Endodermal cell (in vitro differentiated cells): ENCODE measurements at regions not wholly inside any gene's neighbourhood (a gene's known extent, or its start where the extent isn't known, plus 50 kb on each side); places are given as distances from the start of the nearest gene placed in this dataset.

Source experiments
- DNase-seq: peaks from one replicate; pipeline ENCODE4 v3.0.0-alpha.2; 2017
- H3K27ac ChIP-seq: 2 replicates; pipeline ENCODE4 v1.5.1; 2013; ENCODE audit warnings: mild to moderate bottlenecking, low read depth, low read length, moderate library complexity
- H3K27me3 ChIP-seq: 2 replicates; pipeline ENCODE4 v1.6.1; 2013; ENCODE audit warnings: mild to moderate bottlenecking, low read length, moderate library complexity; ENCODE audit not compliant: insufficient read depth, control insufficient read depth, poor library complexity, severe bottlenecking
- H3K36me3 ChIP-seq: 2 replicates; pipeline ENCODE4 v1.7.0; 2013; ENCODE audit warnings: mild to moderate bottlenecking, low read length, moderate library complexity; ENCODE audit not compliant: control insufficient read depth, insufficient read depth
- H3K4me1 ChIP-seq: one replicate; pipeline ENCODE4 v1.7.0; 2013; ENCODE audit warnings: low read length; ENCODE audit not compliant: control insufficient read depth, insufficient read depth
- H3K4me3 ChIP-seq: 2 replicates; pipeline ENCODE4 v1.5.1; 2013; ENCODE audit warnings: mild to moderate bottlenecking, low read length, moderate library complexity
- H3K9ac ChIP-seq: 2 replicates; pipeline ENCODE4 v1.6.1; 2013; ENCODE audit warnings: mild to moderate bottlenecking, low read length, moderate library complexity; ENCODE audit not compliant: poor library complexity, severe bottlenecking; ENCODE audit errors: extremely low read depth
- H3K9me3 ChIP-seq: 2 replicates; pipeline ENCODE4 v1.6.1; 2013; ENCODE audit warnings: mild to moderate bottlenecking, low read length, moderate library complexity; ENCODE audit not compliant: control insufficient read depth
- H3K27ac Mint-ChIP-seq: 2 replicates; pipeline ENCODE4 v1.8.0; 2020; ENCODE audit warnings: mixed read lengths
- H3K27me3 Mint-ChIP-seq: 2 replicates; pipeline ENCODE4 v1.8.0; 2021; ENCODE audit warnings: mild to moderate bottlenecking, mixed read lengths; ENCODE audit not compliant: insufficient read depth
- H3K36me3 Mint-ChIP-seq: 2 replicates; pipeline ENCODE4 v1.8.0; 2020; ENCODE audit warnings: low read depth, mixed read lengths
- H3K4me1 Mint-ChIP-seq: 2 replicates; pipeline ENCODE4 v1.8.0; 2020; ENCODE audit warnings: mixed read lengths
- H3K4me3 Mint-ChIP-seq: 2 replicates; pipeline ENCODE4 v1.8.0; 2020; ENCODE audit warnings: mild to moderate bottlenecking, moderate library complexity, mixed read lengths
- H3K9me3 Mint-ChIP-seq: 2 replicates; pipeline ENCODE4 v1.8.0; 2020; ENCODE audit warnings: mild to moderate bottlenecking, mixed read lengths
- CTCF ChIP-seq: fragments of 200-600 bp; sonication (generic); conservative IDR thresholded peaks from 2 replicates; pipeline ENCODE4 v1.5.0; 2021; ENCODE audit warnings: antibody characterized with exemption, mild to moderate bottlenecking
- WGBS, 2 experiments: methylation state at CpG; one replicate each; pipeline versions ENCODE4 v1.1.5 to v1.1.7; 2013; ENCODE audit warnings: missing lambda C conversion rate in 2 of 2, mixed read lengths in 1 of 2; ENCODE audit not compliant: insufficient coverage in 1 of 2, insufficient read length in 1 of 2; 5-methylcytosine and 5-hydroxymethylcytosine counted together

- no peaks in the 10 kb centered on the region for H3K36me3 Mint-ChIP-seq
- H3K27me3 Mint-ChIP-seq: peaks cover 3% of the 10 kb centered on the region
- H3K27ac Mint-ChIP-seq: no peak overlapping the region
- Histone ChIP-seq H3K4me1 (no peaks in the 10 kb centered on the region), H3K9ac (no peak overlapping the region), H3K9me3 (no peaks in the 10 kb centered on the region), H3K27ac (no peak overlapping the region), H3K4me3 (no peak overlapping the region), H3K36me3 (no peaks in the 10 kb centered on the region), H3K27me3 (no peaks in the 10 kb centered on the region)
- H3K9me3 Mint-ChIP-seq: no peaks in the 10 kb centered on the region
- TF ChIP-seq CTCF: no peak
- no peak overlapping the region for H3K4me3 Mint-ChIP-seq
- no peak for DNase-seq
- H3K4me1 Mint-ChIP-seq: peaks cover 33% of the 10 kb centered on the region
- 89 to 90% methylated on average over 3 of the region's 3 CpGs for WGBS, 2 experiments
These were observed 359.6 kb upstream of the NOCT start for GRCh38 chr4:138655985-138656384.

- H3K27me3 Mint-ChIP-seq: peaks cover 3% of the 10 kb centered on the region
- no peaks in the 10 kb centered on the region for H3K36me3 Mint-ChIP-seq
- WGBS, 2 experiments: 95% methylated on average over 1 of the region's 1 CpG; no CpG with 5 or more reads in 1 of the 2 experiments
- no peak for DNase-seq
- peaks cover 31% of the 10 kb centered on the region for H3K4me1 Mint-ChIP-seq
- no peaks in the 10 kb centered on the region for H3K4me1 ChIP-seq
- H3K4me3 Mint-ChIP-seq: no peak overlapping the region
- H3K9me3 Mint-ChIP-seq: no peaks in the 10 kb centered on the region
- no peak overlapping the region for H3K9ac ChIP-seq
- no peaks in the 10 kb centered on the region for H3K27me3 ChIP-seq
- no peaks in the 10 kb centered on the region for H3K9me3 ChIP-seq
- no peak overlapping the region for H3K27ac Mint-ChIP-seq
- H3K36me3 ChIP-seq: no peaks in the 10 kb centered on the region
- H3K27ac ChIP-seq: no peak overlapping the region
- no peak for TF ChIP-seq CTCF
- H3K4me3 ChIP-seq: no peak overlapping the region
These were observed 360.3 kb upstream of the NOCT start for GRCh38 chr4:138655286-138655685.

- H3K4me3 Mint-ChIP-seq: no peak overlapping the region
- Histone ChIP-seq H3K9ac (no peak overlapping the region), H3K4me3 (no peak overlapping the region), H3K4me1 (no peaks in the 10 kb centered on the region), H3K36me3 (no peaks in the 10 kb centered on the region), H3K27ac (no peak overlapping the region), H3K27me3 (no peaks in the 10 kb centered on the region), H3K9me3 (no peaks in the 10 kb centered on the region)
- DNase-seq: no peak
- no peak overlapping the region for H3K27ac Mint-ChIP-seq
- H3K4me1 Mint-ChIP-seq: peaks cover 10% of the 10 kb centered on the region
- H3K36me3 Mint-ChIP-seq: no peaks in the 10 kb centered on the region
- no peaks in the 10 kb centered on the region for H3K9me3 Mint-ChIP-seq
- no peaks in the 10 kb centered on the region for H3K27me3 Mint-ChIP-seq
- 87% methylated on average over 2 of the region's 2 CpGs; no CpG with 5 or more reads in 1 of the 2 experiments for WGBS, 2 experiments
- no peak for TF ChIP-seq CTCF
These were observed 364.6 kb upstream of the NOCT start for GRCh38 chr4:138650929-138651448.
